Dermis blood vessel endothelial cell (primary cell): ENCODE measurements at regions not wholly inside any gene's neighbourhood (a gene's known extent, or its start where the extent isn't known, plus 50 kb on each side); places are given as distances from the start of the nearest gene placed in this dataset.

Experiments
- DNase-seq: peaks from one replicate; pipeline ENCODE4 v3.0.0; 2010

DNA sequence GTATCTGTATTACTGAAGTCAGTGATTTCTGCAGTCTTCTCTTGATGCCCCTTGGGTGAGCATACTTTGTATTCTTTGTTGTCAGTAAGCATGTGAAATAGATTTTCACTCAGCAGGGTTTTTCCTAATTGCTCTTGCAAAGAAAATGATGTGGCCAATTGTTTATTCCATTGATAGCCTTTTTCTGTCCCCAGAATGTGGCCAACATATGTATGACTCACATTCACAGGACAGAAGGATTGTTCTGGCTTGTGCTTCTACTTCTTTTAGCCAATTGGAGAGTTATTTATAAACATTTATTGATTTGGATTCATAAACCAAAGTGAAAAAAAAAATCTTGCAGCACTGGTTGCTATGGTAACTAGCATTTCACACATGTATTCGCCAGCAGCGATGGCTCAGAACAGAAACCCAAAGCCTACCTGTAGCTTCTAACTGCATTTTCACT lies 54.4 kb upstream of the RBM24 start:
- DNase-seq = no peak

DNA sequence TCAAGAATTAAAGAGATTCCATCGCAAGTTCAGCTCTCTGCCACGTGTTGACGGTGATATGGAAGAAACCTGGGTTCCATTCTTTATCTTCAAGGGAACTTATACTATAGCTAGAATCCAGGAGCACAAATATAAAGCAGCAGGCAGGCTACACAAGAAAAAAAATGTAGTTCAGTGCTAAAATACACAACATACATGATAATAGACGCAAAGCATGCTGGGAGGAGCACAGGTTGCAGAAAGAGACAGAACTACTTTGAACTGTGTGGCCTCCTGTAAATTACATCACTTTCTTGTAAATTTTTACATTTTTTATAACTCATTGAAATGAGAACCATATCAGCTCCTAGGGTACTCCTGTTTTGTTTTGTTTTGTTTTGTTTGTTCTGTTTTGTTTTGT lies 53.8 kb upstream of the RBM24 start:
- DNase-seq = no peak
